ENCODE measurements at regions not wholly inside any gene's neighbourhood (a gene's known extent, or its start where the extent isn't known, plus 50 kb on each side); places are given as distances from the start of the nearest gene placed in this dataset.

DNA sequence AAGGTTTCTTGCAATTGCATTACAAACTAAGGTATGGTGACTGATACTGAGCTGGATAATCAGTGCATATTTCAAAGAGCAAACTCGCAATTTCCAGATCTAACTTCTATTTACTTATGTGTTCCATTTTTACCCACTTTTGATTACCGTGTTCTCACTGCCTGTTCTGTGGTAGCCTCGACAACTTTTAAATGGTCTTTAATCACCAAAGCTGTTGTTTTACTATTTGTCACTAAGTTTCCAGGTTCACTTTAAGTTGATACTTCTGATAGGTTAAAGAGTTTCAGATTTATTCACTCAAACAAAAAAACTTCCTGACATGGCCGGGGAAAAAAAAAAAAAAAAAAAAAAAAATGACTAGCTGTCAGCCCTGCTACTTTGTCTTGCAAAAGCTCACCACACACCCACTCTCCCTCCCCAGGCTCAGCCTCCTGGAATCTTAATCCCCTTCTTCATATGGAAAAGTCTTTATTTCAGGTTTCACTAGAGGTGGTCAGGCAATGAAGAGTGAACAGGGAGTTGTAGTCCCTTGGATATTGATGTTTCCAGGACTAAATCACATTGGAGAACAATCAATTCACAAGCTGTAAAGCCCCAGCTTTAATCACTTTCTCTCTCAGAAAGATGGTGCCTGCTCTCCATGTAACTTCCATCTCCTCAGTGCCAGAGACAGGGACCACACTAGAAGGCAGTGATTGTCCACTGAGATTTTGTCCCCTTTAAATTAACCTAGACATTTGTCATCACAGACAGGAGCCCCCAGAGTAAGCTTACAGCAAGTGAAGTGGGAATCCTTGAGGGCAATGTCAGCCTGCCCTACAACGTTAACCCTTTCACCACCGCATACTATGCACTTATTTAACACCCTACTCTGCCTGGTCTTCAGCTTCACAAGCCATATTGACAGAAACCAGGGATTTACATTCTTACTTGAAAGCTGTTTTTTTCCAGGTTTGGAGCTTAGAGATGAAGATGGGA, 749.1 kb upstream of the SORCS1 start:
- no peak for DNase-seq (ENCODE audit: low spot score)

DNA sequence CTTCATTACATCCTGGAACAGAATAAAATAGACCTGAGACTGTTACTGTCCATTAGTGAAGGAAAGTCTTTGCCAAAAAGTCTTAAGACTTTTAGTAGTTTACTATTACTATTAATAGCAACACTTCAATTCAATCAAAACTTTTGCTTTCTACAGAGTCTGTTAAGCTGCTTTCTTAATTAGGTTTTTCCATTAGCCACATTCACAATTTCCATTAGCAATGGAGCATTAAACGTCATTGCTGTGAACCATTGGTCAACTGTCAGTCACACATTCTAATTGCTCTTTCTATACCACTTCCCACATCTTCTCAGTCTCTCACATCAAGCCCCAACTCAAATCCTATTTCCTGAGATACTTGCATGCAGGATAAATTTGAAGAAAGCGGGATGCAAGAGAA, 736.6 kb upstream of the SORCS1 start:
- DNase-seq (ENCODE audit: low spot score) = no peak

- DNase-seq (ENCODE audit: low spot score) = no peak
Observed at GRCh38 chr10:107900131-107900530, 735.6 kb upstream of the SORCS1 start.

DNA sequence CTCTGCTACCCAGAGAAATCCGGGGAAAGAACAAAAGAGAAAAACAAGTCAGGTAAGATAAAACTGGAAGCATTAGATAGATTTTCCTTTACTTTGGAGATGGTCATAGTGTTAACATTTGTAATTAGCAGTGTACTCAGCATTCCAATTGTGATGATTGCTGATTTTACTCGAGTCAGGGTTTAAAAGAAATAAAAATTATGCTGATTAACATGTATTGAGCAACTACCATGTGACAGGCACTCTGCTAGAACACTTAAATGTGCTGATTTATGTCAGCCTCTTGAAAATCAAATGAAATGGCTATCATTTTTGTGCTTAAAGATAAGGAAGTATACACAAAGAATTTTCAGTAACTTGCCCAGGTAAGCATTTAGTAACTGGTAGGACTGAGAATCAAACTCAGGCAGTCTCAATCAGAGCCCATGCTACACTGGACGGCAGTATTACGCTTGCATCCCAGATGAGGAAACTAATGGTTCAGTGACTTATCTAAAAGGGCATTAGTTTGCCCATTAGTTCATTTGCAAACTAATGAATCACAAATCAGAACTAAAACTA, 735.1 kb upstream of the SORCS1 start:
- no peak for DNase-seq (ENCODE audit: low spot score)

GRCh38 chr10:107899075-107899474, 734.6 kb upstream of the SORCS1 start:
- DNase-seq (ENCODE audit: low spot score) = no peak

DNA sequence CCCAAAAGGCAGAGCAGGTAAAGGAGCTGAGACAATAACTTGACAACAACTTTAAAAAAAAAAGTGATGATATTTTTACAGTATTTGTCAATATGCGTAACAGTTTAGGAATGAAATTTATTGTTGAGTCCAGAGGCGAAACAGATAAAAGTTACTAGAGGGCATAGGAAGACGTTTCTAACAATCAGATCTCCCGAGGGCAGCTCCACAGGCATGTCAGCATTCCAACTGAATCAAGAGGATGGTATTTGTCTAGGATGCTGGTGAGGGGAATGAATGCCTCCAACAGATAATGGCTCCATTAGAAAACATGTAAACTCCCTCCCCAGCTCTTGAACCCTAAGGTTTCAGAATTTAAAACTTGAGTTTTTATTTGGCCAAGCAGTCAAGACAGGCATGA, 733.9 kb upstream of the SORCS1 start:
- DNase-seq (ENCODE audit: low spot score) = no peak

DNA sequence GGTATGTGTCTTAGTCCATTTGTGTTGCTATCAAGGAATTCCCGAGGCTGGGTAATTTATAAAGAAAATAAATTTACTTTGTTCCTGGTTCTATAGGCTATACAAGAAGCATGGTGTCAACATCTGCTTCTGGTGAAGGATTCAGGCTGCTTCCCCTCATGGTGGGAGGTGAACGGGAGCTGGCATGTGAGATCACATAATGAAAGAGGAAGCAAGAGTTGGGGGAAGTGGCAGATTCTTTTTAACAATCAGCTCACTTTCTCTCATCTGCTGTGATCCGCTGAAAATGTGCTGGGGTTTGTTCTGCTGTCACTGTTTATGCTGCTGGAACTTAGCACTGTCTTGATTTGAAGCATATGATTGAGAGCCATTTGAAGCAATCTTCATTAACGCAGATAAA, 730.0 kb upstream of the SORCS1 start:
- DNase-seq (ENCODE audit: low spot score) = no peak

GRCh38 chr10:107889105-107889504, 724.6 kb upstream of the SORCS1 start:
- DNase-seq (ENCODE audit: low spot score) = no peak

DNA sequence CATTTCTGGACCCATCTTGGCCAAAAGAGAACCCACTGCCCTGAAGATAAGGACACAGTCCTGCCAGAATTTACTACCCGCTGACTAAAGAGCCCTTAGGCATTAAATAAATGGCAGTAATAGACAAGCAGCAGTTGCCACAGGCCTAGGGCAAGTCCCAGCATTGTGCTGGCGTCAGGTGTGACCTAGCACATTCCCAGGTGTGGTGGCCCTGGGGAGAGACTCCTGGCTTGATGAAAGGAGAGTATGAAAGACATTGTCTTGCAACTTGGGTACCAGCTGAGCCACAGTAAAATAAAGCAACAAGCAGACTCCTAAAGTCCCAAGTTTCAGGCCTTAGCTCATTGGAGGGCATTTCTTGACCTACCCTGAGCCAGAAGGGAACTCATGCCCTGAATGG, 715.7 kb upstream of the SORCS1 start:
- DNase-seq (ENCODE audit: low spot score) = no peak

- DNase-seq (ENCODE audit: low spot score) = no peak
Observed at GRCh38 chr10:107873007-107873406, 708.5 kb upstream of the SORCS1 start.

DNA sequence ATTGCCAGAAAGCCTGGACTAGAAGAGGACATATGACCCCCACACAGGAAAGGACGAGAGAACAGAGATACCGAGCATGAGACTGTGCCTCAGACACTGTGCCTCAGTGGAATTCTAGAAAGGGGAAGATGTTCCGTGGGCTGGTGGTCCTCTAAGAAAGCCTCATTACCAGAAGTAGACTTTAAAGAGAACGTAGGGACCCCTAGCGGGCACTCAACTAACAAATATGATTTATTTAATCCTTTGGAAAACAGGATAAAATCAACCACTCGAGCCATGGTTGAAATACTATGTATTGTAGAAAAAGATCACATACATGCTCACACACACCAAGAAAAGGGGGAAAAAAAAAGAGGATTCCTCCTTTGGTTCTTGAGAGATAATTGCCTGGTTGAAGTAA, 701.2 kb upstream of the SORCS1 start:
- no peak for DNase-seq (ENCODE audit: low spot score)

DNA sequence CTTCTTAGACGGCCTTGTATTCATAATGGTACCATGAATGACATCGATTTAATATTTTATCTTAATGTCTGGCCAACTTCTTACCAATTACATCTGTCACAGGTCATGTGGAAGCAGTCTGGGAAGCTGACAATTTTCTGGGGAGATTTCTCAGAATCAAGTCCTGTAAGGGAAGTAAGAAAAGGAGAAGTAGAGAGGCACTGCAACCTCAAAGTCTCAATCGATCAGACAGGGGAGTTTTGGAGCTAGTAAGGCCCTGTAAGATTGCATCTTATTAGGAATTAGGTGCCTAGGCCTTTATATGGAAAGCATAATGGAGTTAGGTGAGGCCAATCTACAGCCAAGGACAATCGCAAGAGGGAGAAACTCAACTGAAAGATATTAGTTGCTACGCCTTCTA, 694.6 kb upstream of the SORCS1 start:
- no peak for DNase-seq (ENCODE audit: low spot score)

DNA sequence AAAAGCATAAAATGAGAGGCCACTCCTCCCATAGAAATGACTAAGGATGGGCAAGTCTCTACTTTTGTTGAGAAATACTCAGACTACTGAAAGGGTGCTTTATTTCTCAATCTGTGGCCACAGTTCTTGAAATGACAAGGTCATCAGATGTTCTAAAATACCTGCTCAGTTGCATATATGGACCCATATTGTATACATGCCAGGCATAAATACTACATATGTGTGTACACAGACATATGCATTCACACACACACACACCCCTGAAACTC, 691.5 kb upstream of the SORCS1 start:
- DNase-seq (ENCODE audit: low spot score) = no peak

DNA sequence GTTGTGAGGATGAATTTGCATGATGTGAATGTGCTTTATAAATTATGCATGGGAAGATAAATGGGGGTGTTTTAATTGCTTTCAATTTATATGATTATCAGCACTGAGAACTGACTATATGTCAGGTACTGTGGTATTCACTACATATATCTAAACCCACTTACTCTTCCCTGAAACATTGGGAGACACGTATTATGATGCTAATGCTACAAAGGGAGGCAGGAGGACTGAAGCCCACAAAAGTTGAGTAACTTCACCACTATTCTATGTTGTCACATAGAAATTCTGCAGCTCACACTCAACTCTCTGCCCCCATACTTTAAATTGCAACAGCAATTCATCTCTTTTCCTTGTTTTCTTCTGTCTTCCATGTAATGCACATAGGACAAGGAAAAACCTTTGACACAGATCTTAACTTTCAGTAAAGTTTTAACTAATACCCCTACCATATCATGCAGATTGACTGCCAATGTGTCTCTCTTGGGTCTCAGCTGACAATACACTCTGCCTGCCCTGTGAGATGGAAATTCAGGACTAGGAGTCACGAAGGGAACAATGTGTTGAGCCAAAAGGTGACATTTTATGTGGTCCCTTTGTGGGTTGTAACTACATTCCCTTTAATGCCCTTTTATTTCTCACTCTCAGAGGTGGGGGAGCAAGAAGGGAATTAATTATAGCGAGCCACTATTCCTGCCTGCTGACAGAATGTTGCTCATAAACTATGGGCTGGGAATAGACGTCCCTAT, 691.0 kb upstream of the SORCS1 start:
- no peak for DNase-seq (ENCODE audit: low spot score)

DNA sequence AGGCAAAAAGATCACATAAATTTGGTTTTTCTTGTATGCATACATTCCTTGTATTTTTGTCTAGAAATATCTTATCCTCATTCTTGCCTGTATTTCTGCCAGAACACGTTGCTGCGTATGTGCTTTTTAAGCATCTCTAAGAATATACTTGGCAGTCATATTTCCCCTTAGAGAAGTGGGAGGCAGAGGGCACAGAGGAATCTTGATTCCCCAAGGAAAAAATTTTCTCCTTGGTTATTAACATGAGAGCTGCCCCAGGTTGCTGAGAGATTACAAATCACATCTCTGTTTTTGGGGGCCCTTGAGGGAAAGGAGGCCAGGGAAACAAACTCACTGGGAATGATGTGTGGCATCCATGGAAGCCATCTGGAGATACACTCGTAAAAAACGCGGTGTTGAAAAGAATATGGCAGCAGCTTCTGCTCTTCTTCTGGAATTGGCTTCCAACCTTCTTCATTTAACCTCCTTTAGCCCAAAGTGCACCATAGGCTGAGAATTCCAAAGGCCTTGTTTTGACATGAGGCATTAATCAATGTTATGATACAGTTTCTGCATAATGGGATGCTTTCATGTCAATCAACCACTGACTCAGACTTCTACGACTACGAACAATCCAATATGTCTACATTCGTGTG, 684.3 kb upstream of the SORCS1 start:
- no peak for DNase-seq (ENCODE audit: low spot score)

DNA sequence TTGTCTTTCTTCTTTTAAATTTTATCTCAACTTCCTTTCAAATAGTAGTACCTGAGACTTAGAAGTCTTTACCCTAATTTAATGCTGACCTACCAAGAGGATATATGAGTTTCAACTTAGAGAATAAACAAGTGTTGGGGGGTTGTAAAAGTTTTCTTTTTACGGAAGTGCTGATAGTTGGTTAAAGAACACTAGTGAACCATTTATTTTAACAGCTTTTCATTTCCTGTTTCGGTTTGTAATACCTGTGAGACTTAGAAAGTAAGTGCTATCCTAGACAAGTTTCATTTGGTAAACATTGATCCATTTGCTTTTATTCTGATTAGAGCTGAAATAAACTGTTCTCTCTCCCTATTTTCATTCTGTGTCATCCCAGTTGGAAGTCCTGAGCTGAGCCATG, 683.1 kb upstream of the SORCS1 start:
- no peak for DNase-seq (ENCODE audit: low spot score)

DNA sequence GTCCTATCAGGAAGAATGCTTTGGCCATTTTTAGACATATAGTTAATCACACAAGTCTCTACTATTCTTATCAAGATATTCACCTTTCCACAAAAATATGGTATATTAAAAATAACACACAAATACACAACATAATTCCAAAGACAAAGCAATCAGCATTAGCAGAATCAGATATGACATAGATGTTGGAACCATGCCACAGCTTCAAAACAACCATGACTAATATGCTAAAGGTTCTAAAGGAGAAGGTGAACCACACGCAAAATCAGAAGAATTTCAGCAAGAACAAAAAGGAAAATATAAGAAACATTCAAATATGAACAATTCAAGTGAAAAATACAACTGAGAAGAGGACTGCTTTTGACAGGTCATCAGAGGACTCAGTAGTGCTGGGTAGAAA, 670.2 kb upstream of the SORCS1 start:
- no peak for DNase-seq (ENCODE audit: low spot score)

- no peak for DNase-seq (ENCODE audit: low spot score)
Observed at GRCh38 chr10:107831772-107832171, 667.3 kb upstream of the SORCS1 start.

- no peak for DNase-seq (ENCODE audit: low spot score)
Observed at GRCh38 chr10:107829161-107829560, 664.7 kb upstream of the SORCS1 start.

DNA sequence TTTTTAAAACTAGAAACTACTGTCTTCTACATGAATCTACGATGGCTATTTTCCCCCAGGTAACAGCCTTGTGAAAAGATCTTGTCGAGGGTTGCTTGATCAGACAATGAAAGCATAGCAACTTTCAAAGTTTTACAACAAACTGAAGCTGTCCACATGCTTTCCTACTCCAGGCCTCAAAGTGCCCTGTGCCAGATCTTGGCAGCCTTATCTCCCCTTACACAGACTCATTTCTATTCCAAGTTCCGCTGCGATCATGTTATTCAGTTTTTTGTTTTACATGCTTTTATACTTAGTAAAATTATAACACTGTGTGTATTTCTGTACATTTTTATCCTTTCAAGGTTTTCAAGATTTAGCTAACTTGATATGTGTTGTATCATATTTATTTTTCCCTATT, 661.7 kb upstream of the SORCS1 start:
- no peak for DNase-seq (ENCODE audit: low spot score)

DNA sequence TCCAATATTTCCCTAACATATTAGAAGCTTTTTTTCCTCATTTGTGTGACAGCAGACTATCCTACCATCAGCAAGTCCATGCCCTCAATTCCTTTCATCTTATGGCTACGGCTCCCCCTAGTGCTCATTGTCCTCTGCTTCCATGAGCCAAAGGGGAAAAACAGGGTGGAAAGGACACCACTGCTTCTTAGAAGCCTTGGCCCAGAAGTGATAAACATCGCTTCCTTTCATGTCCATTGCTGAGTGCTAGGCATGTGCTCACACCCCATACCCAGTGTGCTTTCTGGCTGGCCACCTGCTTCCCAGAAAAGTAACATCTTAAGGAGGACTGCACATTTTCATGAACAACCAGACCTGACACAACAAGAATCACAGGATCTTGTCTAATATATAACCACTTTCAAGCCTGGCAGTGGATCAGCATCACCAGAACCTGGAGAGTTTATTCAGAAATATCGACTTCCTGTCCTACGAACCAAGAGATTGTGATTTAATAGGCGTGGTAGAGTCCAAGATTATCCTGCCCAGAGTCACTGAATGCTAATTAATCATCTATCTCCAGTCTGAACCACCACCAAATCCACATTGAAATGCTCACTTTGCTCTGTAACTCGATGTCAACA, 650.5 kb upstream of the SORCS1 start:
- no peak for DNase-seq (ENCODE audit: low spot score)

DNA sequence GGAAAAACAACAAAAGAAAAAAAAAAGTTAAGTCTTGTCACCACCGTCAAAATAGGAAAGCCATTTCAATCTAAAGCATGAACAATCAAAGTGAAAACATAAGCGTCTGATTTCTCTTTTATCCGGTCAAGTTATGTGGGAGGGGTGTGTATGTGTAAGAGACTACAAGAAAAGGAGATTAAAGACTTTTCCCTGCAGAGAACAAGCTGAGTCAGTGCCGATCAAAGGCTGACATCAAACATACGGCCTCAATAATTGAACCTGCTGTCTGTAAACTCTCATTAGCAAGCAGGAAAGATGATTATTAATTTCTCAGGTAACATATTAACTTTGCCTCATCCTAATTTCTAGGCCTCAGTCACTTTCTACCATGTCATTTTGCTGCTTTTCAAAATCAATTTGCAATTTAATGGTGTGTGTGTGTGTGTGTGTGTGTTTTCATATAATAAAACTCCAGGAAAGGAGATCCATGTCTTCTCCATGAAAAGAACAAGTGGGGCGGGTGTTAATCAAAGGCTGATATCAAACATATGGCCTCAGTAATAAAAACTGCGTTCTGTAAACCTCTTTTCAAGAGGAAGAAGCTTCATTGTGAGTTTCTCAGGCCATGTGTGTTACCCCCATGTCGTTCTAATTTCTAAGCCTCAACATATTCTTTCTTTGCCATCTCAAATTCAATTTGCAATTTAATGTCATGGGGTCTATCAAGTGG, 649.1 kb upstream of the SORCS1 start:
- DNase-seq (ENCODE audit: low spot score) = no peak

All from hematopoietic multipotent progenitor cell treated with erythropoietin and hydrocortisone succinate and interleukin-3 and kit ligand, for 15 days (in vitro differentiated cells).